Stomach (tissue), 8 donors: ENCODE measurements at regions not wholly inside any gene's neighbourhood (a gene's known extent, or its start where the extent isn't known, plus 50 kb on each side); places are given as distances from the start of the nearest gene placed in this dataset.

Experiments
- DNase-seq, 2 donors: peaks; one replicate each; pipeline versions ENCODE4 v3.0.0 to v3.0.0-alpha.2; 2013 to 2019
- H3K27ac ChIP-seq, 5 donors: fragments of 200-600 bp in 4 of 5; sonication (generic) in 4 of 5; one replicate each; pipeline ENCODE4 v1.5.1; 2013 to 2019; ENCODE audit warnings: mild to moderate bottlenecking in 1 of 5, moderate library complexity in 1 of 5
- H3K27me3 ChIP-seq, 3 donors: fragments of 200-600 bp; sonication (generic); one replicate each; pipeline ENCODE4 v1.5.1; 2017 to 2019; ENCODE audit warnings: mixed run types in 1 of 3
- H3K36me3 ChIP-seq, 4 donors: fragments of 200-600 bp; sonication (generic); 1 replicate in 3 of 4; 2 replicates in 1 of 4; pipeline ENCODE4 v1.5.1; 2016 to 2019
- H3K4me1 ChIP-seq, 4 donors: fragments of 200-600 bp; sonication (generic); one replicate each; pipeline ENCODE4 v1.5.1; 2016 to 2019
- H3K4me3 ChIP-seq, 4 donors: fragments of 200-600 bp; sonication (generic) in 3 of 4; one replicate each; pipeline ENCODE4 v1.5.1; 2016 to 2019; ENCODE audit warnings: mild to moderate bottlenecking in 1 of 4
- H3K9me3 ChIP-seq, 4 donors: fragments of 200-600 bp; sonication (generic); one replicate each; pipeline ENCODE4 v1.5.1; 2016 to 2019
- CTCF ChIP-seq, 7 experiments: fragments of 450-650 bp in 4 of 7; fragments of 200-600 bp in 3 of 7; sonication (generic) in 3 of 7; IDR thresholded peaks; one replicate each; pipeline ENCODE4 v1.5.1; 2016 to 2019; ENCODE audit warnings: antibody characterized with exemption in 7 of 7, control low read depth in 2 of 7, mild to moderate bottlenecking in 1 of 7
- EP300 ChIP-seq: sonication (generic); formaldehyde crosslinking; IDR thresholded peaks from one replicate; pipeline ENCODE4 v1.6.1; 2017; ENCODE audit warnings: antibody characterized with exemption
- POLR2A ChIP-seq, 4 donors: fragments of 450-650 bp; IDR thresholded peaks; one replicate each; pipeline ENCODE4 v1.6.1; 2016; ENCODE audit warnings: antibody characterized with exemption in 4 of 4, control low read depth in 2 of 4, mild to moderate bottlenecking in 1 of 4, moderate library complexity in 1 of 4
- POLR2AphosphoS5 ChIP-seq, 3 donors: sonication (generic); formaldehyde crosslinking; IDR thresholded peaks; one replicate each; pipeline ENCODE4 v1.6.1; 2016; ENCODE audit warnings: antibody characterized with exemption in 3 of 3
- WGBS, 5 donors: extraction: QIAGEN DNeasy Blood & Tissue Kit in 3 of 5; methylation state at CpG; one replicate each; pipeline versions ENCODE4 v1.1.5 to v1.1.7; 2013 to 2018; 5-methylcytosine and 5-hydroxymethylcytosine counted together
- intact Hi-C: fragments of 100-400 bp; cut with DNase I; formaldehyde crosslinking; loops from one replicate; pipeline ENCODE4 v1.15.1; 2023; ENCODE audit warnings: low total_unique reads
- donor health status: healthy with polysubstance abuse.
- donor health status: Bipolar disorder and iron deficiency.
- donor health status: healthy.

- no peak for TF ChIP-seq POLR2AphosphoS5 (IDR thresholded peaks at IDR 0.05)
- TF ChIP-seq CTCF (IDR thresholded peaks at IDR 0.05): no peak
- no peak for TF ChIP-seq EP300
- TF ChIP-seq POLR2A (IDR thresholded peaks at IDR 0.05): no peak
- WGBS, 5 donors: 79 to 93% (median 89%) methylated on average over 3 of the region's 3 CpGs
Observed at GRCh38 chr9:18404434-18405029, 69.4 kb upstream of the ADAMTSL1 start.

GRCh38 chr9:18405240-18405639 lies 68.7 kb upstream of the ADAMTSL1 start:
- no peaks in the 10 kb centered on the region for H3K27me3 ChIP-seq
- no peaks in the 10 kb centered on the region for H3K4me1 ChIP-seq
- no peak for DNase-seq
- H3K9me3 ChIP-seq: no peaks in the 10 kb centered on the region
- no peak overlapping the region for H3K4me3 ChIP-seq
- H3K36me3 ChIP-seq: no peaks in the 10 kb centered on the region
- intact Hi-C loops: no loop called here
- TF ChIP-seq POLR2A (IDR thresholded peaks at IDR 0.05): no peak
- no peak for TF ChIP-seq POLR2AphosphoS5 (IDR thresholded peaks at IDR 0.05)
- TF ChIP-seq EP300: no peak
- no peak for TF ChIP-seq CTCF (IDR thresholded peaks at IDR 0.05)
- WGBS, 5 donors: 70 to 87% (median 79%) methylated on average over 3 of the region's 3 CpGs
- no peak overlapping the region for H3K27ac ChIP-seq

More at GRCh38 chr9:18404434-18405029, 69.4 kb upstream of the ADAMTSL1 start:
- intact Hi-C loops: no loop called here
- no peak for DNase-seq
- no peaks in the 10 kb centered on the region for H3K27me3 ChIP-seq
- H3K4me1 ChIP-seq: no peaks in the 10 kb centered on the region
- no peaks in the 10 kb centered on the region for H3K36me3 ChIP-seq
- H3K4me3 ChIP-seq: no peak overlapping the region
- H3K9me3 ChIP-seq: no peaks in the 10 kb centered on the region
- no peak overlapping the region for H3K27ac ChIP-seq

- H3K4me3 ChIP-seq: no peak overlapping the region
- no peaks in the 10 kb centered on the region for H3K9me3 ChIP-seq
- no peak for TF ChIP-seq EP300
- TF ChIP-seq POLR2AphosphoS5 (IDR thresholded peaks at IDR 0.05): no peak
- no peak for TF ChIP-seq CTCF (IDR thresholded peaks at IDR 0.05)
- no peak for TF ChIP-seq POLR2A (IDR thresholded peaks at IDR 0.05)
- no peak overlapping the region for H3K27ac ChIP-seq
- intact Hi-C loops: no loop called here
- no peak for DNase-seq
- H3K4me1 ChIP-seq: no peaks in the 10 kb centered on the region
- WGBS, 5 donors: 91 to 92% (median 92%) methylated on average over 7 of the region's 7 CpGs
- H3K27me3 ChIP-seq: no peaks in the 10 kb centered on the region
- no peaks in the 10 kb centered on the region for H3K36me3 ChIP-seq
Observed at GRCh38 chr9:18410983-18411382, 63.0 kb upstream of the ADAMTSL1 start.

GRCh38 chr9:18421391-18421790 lies 52.6 kb upstream of the ADAMTSL1 start:
- Histone ChIP-seq H3K4me1 (no peaks in the 10 kb centered on the region), H3K27me3 (no peaks in the 10 kb centered on the region), H3K4me3 (no peak overlapping the region), H3K36me3 (no peaks in the 10 kb centered on the region), H3K9me3 (no peaks in the 10 kb centered on the region), H3K27ac (no peak overlapping the region)
- TF ChIP-seq CTCF (IDR thresholded peaks at IDR 0.05) (no peak), POLR2AphosphoS5 (IDR thresholded peaks at IDR 0.05) (no peak), EP300 (no peak), POLR2A (IDR thresholded peaks at IDR 0.05) (no peak)
- DNase-seq: no peak
- intact Hi-C loops: no loop called here
- 66 to 78% (median 67%) methylated on average over 2 of the region's 2 CpGs for WGBS, 5 donors
